Ascending aorta (tissue), 2 donors: ENCODE measurements at regions not wholly inside any gene's neighbourhood (a gene's known extent, or its start where the extent isn't known, plus 50 kb on each side); places are given as distances from the start of the nearest gene placed in this dataset.

Experiments
- DNase-seq, 2 donors: peaks; one replicate each; pipeline ENCODE4 v3.0.0-alpha.2; 2019; ENCODE audit warnings: low spot score in 2 of 2
- H3K27ac ChIP-seq, 2 donors: fragments of 200-600 bp; sonication (generic); one replicate each; pipeline ENCODE4 v1.5.1; 2016 to 2017; ENCODE audit warnings: mild to moderate bottlenecking in 1 of 2
- H3K27me3 ChIP-seq: fragments of 200-600 bp; sonication (generic); one replicate; pipeline ENCODE4 v1.5.1; 2017
- H3K36me3 ChIP-seq, 2 donors: fragments of 200-600 bp; sonication (generic); one replicate each; pipeline ENCODE4 v1.5.1; 2016
- H3K4me1 ChIP-seq, 2 donors: fragments of 200-600 bp; sonication (generic); one replicate each; pipeline ENCODE4 v1.5.1; 2016 to 2017; ENCODE audit warnings: mild to moderate bottlenecking in 1 of 2
- H3K4me3 ChIP-seq, 2 donors: fragments of 200-600 bp; sonication (generic); one replicate each; pipeline ENCODE4 v1.5.1; 2016 to 2017; ENCODE audit warnings: mild to moderate bottlenecking in 1 of 2
- H3K9me3 ChIP-seq, 2 donors: fragments of 200-600 bp; sonication (generic); one replicate each; pipeline ENCODE4 v1.5.1; 2016
- CTCF ChIP-seq, 3 experiments: fragments of 200-600 bp in 2 of 3; fragments of 450-650 bp in 1 of 3; sonication (generic) in 2 of 3; IDR thresholded peaks; one replicate each; pipeline ENCODE4 v1.5.1; 2016 to 2019; ENCODE audit warnings: antibody characterized with exemption in 3 of 3, mild to moderate bottlenecking in 1 of 3, moderate library complexity in 1 of 3
- intact Hi-C: fragments of 100-400 bp; cut with DNase I; formaldehyde crosslinking; loops from one replicate; pipeline ENCODE4 v1.15.1; 2023

GRCh38 chr2:5328826-5329225 is 363.4 kb upstream of the SOX11 start:
- TF ChIP-seq CTCF (IDR thresholded peaks at IDR 0.05) = no peak
- Histone ChIP-seq H3K4me1 (no peaks in the 10 kb centered on the region), H3K27ac (no peak overlapping the region), H3K27me3 (no peaks in the 10 kb centered on the region), H3K9me3 (no peaks in the 10 kb centered on the region), H3K36me3 (no peaks in the 10 kb centered on the region), H3K4me3 (no peak overlapping the region)
- DNase-seq = no peak
- intact Hi-C loops = no loop called here

- TF ChIP-seq CTCF (IDR thresholded peaks at IDR 0.05) = no peak
- intact Hi-C loops = no loop called here
- no peak for DNase-seq
- H3K4me3 ChIP-seq = no peak overlapping the region
- no peaks in the 10 kb centered on the region for H3K4me1 ChIP-seq
- H3K9me3 ChIP-seq = no peaks in the 10 kb centered on the region
- H3K36me3 ChIP-seq = no peaks in the 10 kb centered on the region
- H3K27me3 ChIP-seq = no peaks in the 10 kb centered on the region
- no peak overlapping the region for H3K27ac ChIP-seq
These were observed 362.4 kb upstream of the SOX11 start for GRCh38 chr2:5329763-5330162.

GRCh38 chr2:5330961-5331360 is 361.2 kb upstream of the SOX11 start:
- no peak overlapping the region for H3K4me3 ChIP-seq
- intact Hi-C loops = no loop called here
- no peak for DNase-seq
- H3K27ac ChIP-seq = no peak overlapping the region
- no peaks in the 10 kb centered on the region for H3K36me3 ChIP-seq
- no peaks in the 10 kb centered on the region for H3K4me1 ChIP-seq
- no peak for TF ChIP-seq CTCF (IDR thresholded peaks at IDR 0.05)
- no peaks in the 10 kb centered on the region for H3K9me3 ChIP-seq
- no peaks in the 10 kb centered on the region for H3K27me3 ChIP-seq

- Histone ChIP-seq H3K4me3 (no peak overlapping the region), H3K4me1 (no peaks in the 10 kb centered on the region), H3K36me3 (no peaks in the 10 kb centered on the region), H3K27ac (no peak overlapping the region), H3K27me3 (no peaks in the 10 kb centered on the region), H3K9me3 (no peaks in the 10 kb centered on the region)
- no peak for DNase-seq
- intact Hi-C loops = no loop called here
- no peak for TF ChIP-seq CTCF (IDR thresholded peaks at IDR 0.05)
These were observed 359.3 kb upstream of the SOX11 start for GRCh38 chr2:5332925-5333324.

- Histone ChIP-seq H3K9me3 (no peaks in the 10 kb centered on the region), H3K4me1 (no peaks in the 10 kb centered on the region), H3K36me3 (no peaks in the 10 kb centered on the region), H3K4me3 (no peak overlapping the region), H3K27ac (no peak overlapping the region), H3K27me3 (no peaks in the 10 kb centered on the region)
- intact Hi-C loops = no loop called here
- no peak for DNase-seq
- TF ChIP-seq CTCF (IDR thresholded peaks at IDR 0.05) = no peak
These were observed 352.7 kb upstream of the SOX11 start for GRCh38 chr2:5339473-5339872.

GRCh38 chr2:5343785-5344335 is 348.3 kb upstream of the SOX11 start:
- Histone ChIP-seq H3K9me3 (no peaks in the 10 kb centered on the region), H3K4me1 (no peaks in the 10 kb centered on the region), H3K27ac (no peak overlapping the region), H3K36me3 (no peaks in the 10 kb centered on the region), H3K27me3 (no peaks in the 10 kb centered on the region), H3K4me3 (no peak overlapping the region)
- intact Hi-C loops = no loop called here
- DNase-seq = no peak
- TF ChIP-seq CTCF (IDR thresholded peaks at IDR 0.05) = no peak
